ENCODE measurements at regions not wholly inside any gene's neighbourhood (a gene's known extent, or its start where the extent isn't known, plus 50 kb on each side); places are given as distances from the start of the nearest gene placed in this dataset.
A peak's percentile ranks its signal among the peaks of the same experiment; 100 is the strongest.
"Not testable (repeated sequence)": the region's sequence is repeated elsewhere in the genome, so short reads cannot be mapped to it uniquely, and the experiment has no call there.

GRCh38 chr13:99731747-99732146 is 230.5 kb downstream of the TM9SF2 start:
- no peak for DNase-seq

- DNase-seq, result no peak
Measured at GRCh38 chr13:99730403-99730802, 229.1 kb downstream of the TM9SF2 start.

DNA sequence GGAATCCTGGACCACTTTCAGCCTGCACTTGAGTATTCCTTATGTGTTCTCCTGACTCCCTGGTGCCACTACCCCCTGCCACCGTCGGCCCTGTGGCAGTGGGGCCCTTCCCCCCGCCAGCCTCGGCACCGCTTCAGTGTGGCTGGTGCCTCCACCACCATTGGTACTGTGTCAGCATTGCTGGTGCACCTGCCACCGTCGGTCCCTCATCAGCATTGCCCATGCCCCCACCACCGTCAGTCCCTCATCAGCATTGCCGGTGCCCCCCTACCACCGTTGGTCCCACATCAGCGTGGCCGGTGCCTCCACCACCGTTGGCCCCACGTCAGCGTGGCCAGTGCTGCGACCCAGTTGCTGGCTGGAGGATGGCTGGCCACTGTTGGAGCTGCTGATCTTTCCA is 228.5 kb downstream of the TM9SF2 start:
- no peak for DNase-seq

- not testable (repeated sequence) for DNase-seq
Measured at GRCh38 chr13:99727651-99728050, 226.4 kb downstream of the TM9SF2 start.

DNA sequence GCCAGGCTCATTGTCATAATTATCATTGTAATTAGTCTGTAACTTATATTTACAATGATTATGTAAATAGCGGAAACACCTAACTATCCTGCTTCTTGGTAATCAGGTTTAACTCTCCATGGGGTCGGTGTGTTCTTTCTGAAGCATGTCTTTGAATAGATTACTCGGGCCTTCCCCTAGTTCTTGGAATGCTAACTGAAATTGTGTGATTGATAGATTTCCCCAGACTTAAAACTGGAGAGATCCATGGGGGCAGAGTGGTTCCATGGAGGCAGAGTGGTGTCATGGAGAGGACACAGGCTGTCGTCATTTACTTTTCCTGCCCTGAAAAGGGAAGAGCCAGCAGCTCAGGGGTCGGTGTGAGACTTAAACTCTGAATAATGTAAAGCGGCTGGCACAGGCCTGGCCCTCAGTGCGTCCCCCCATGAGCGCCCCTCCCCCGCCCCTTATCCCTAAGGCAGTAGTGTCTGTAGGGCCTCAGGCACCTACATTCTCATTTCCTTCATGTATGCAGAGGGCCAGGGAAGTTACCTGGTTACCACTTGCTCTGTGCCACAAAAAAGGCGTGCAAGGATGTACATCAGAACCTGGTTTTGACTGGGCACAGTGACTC is 225.1 kb downstream of the TM9SF2 start:
- no peak for DNase-seq

- DNase-seq, result no peak
Measured at GRCh38 chr13:99725644-99726043, 224.4 kb downstream of the TM9SF2 start.

DNA sequence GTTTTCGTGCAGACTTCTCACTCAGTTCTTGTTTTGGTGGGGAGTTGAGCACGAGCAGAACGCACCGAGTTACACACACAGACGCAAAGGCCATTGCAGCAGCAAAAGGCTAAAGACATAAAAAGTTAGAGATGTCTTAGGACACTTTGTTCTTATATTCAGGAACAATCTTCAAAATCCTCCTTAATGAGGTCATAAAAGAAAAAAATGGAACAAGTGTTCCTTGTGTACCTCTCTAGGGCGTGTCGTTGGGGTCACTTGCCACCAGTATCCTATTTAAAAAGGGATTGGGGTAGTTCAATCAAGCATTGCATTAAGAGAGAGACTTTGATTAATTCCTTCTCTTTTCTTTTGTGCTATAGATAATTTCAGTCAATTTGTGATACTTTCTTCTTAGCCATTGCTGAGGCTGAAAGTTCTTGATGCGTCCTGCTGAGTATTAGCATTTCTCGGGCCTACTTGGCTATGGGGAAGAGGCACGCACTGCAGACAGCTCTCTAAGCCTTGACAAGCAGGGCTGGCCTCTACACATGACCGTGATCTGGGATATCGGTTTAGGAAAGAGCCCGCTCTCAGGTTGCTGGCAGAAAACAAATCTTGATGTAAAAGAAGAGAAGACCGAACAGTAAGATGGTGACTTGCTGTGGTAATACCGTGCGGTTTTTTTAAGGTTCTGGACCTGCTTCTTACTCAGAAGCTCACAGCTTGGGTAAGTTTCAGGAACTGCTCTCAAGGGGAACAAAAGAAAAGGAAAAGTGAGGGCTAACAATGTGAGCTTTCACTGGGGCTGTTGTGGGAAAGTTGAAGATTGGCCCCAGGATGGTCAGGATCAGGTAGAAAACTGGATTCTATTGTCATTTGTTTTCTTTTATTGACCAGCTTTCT is 223.6 kb downstream of the TM9SF2 start:
- DNase-seq, result no peak

GRCh38 chr13:99723878-99724277 is 222.6 kb downstream of the TM9SF2 start:
- DNase-seq, result peak; percentile 13 to 30

DNA sequence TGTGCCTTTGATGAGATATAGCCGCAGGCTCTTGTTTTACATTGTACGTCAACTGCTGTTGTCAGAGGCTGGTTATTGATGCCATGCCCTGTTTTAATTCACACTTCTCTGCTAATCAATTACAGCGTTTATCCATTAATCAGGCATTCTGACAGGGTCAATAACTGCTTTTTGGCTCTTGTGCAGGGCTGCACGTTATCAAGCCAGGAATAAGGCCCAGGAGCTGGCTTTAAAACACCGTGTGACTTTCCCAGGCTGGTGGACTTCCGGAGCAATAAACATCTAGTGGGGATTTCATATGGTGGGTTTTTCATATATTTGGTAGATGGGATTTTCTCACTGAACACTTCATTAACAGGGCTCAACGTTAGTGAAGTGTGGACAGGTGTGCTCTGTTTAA is 221.7 kb downstream of the TM9SF2 start:
- DNase-seq, result peak in 1 of 2 experiments; percentile 73

GRCh38 chr13:99722338-99722818 is 221.1 kb downstream of the TM9SF2 start:
- no peak for DNase-seq

GRCh38 chr13:99721606-99722337 is 220.5 kb downstream of the TM9SF2 start:
- no peak for DNase-seq

DNA sequence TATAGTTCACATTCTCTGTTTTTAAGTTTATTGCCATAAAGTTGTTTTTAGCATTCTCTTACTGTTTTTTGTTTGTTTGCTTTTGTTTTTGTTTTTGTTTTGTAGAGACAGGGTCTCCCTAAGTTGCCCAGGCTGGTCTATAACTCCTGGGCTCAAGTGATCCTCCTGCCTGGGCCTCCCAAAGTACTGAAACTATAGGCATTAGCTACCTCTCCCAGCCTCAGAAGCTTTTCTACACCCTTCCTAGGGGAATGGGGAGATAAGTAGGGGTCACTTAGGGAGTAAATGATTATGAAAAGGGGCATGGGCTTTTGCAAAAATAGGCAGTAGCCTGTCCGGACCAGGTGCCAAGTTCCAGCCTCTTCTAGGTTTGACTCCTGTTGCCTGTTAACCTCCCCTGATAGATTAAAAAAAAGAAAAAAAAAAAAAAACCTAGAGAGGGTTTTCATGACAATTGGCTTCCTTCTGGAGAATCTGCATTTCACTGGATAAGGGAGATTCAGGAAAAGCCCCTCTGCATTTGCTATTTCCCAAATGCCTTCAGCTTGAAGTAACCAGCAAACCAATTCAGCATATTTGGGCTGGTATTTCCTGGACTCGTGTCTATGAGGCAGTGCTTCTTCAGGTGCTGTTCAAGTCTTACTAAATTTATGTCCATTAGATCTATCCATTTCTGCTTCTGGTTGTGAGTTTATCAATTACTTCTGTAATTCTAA is 216.8 kb downstream of the TM9SF2 start:
- no peak for DNase-seq

DNA sequence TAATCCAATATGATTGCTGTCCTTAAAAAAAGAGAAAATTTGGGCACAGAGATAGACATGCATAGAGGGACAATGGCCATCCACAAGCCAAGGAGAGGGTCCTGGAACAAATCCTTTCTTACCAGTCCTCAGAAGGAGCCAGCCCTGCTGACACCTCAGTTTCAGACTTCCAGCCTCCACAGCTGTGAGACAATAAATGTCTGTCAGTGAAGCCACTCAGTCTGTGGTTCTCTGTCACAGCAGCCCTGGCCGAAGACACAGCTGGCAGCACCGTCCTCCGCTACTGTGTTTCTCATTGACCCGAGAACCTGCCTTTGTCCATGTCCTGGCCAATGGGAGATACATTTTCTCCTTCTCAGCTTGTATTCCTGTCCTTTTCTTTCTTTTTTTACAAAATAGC is 207.9 kb downstream of the TM9SF2 start:
- DNase-seq, result no peak

DNA sequence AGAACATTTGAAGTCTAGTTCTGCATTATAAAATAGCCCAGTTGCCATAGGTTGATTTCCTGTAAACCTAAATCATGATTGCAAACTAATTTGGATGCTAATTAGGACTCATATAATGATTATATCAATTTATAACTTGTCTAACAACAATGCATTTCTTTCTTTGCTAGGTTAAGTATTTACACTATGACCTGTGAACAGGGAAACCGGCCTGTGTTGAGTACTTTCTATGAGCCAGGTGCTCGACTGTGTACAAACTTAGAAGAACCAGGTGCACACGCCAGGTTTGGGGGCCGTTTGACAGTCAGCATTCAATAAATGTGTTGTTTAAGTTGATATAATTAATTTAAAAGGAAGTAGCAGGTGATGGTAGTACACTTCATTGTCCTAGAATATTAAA is 203.1 kb downstream of the TM9SF2 start:
- DNase-seq, result peak; percentile 61 to 90

DNA sequence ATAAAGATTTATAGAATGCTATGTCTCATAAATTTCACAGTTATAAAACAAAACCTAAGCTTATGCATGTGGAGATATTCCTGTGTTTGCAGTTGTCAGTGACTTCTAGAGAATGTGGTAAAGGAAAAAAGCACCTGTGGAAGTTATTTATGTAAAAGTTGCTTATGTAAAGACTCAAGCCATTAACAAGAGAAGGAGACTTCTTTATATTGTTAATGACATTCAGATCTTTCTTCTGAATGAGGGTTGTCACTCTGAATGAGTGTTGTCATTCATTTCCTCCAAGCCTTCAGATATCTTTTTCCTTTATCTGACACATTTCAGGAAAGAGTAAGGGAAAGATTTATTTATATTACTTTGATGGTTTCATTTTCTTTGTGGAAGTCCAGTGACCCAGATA is 202.6 kb downstream of the TM9SF2 start:
- no peak for DNase-seq

DNA sequence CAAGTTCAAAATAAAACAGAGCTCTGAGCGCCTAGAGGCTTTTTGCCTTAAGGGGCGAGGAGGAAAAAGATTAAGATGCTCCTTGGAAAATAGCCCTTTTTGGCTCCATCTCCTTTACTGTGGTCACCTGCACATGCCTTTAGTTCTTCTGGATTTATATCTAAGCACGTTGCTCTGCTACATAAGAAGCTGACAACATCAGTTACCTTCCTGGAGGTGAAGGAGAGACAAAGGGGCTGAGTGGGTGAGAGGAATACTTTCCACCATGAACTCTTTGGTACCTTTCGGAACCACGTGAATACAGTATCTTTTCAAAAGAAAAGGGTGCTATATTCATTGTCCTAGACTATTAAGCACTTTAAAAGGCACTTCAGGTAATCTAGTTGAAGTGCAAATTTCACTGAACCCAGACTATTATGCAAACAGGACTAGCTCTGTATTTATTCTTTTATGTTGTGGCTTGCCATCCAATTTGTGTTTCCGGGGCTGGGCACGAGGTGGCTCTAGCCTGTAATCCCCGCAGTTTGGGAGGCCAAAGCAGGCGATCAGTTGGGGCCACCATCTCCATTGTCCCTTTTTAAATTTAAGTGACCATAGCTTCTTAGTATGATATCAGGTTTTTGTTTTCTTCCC is 201.5 kb downstream of the TM9SF2 start:
- peak; percentile 29 to 75 for DNase-seq

- no peak for DNase-seq
Measured at GRCh38 chr13:99700468-99700867, 199.2 kb downstream of the TM9SF2 start.

GRCh38 chr13:99698816-99699099 is 197.5 kb downstream of the TM9SF2 start:
- peak in 1 of 2 experiments; percentile 58 for DNase-seq

DNA sequence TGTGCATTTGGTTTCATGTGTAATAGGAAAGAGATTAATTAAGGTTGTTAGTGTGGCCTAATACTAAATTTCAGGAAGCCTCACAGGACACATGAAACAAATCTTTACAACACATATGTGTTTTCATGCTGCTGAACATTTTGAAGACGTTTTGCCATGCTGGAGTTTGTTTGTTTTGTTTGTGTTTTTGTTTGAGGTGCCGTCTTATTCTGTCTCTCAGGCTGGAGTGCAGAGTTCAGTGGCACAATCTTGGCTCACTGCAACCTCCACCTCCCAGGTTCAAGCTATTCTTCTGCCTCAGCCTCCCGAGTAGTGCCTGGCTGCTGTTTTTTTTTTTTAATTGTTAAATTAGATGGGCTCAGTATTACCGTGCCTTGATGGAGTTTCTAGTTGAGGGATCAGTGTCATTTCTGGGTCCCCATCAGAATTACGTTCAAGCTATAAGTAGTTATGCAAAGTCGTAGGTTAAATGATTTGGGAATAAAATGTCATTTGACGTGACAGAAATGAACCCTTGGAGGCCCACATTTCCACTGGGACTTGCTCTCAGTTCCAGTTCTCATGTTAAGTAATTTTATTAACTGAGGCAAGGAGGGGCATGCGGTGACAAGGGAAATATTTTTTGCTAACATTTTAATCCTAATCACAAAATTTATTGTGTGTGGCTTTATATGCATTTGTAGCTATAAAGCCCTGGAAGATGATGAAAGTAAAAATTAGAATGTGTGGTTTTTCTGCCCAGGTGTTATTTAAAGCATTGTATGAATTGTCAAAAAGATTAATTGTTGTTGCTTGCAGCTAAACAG is 196.9 kb downstream of the TM9SF2 start:
- DNase-seq, result no peak

DNA sequence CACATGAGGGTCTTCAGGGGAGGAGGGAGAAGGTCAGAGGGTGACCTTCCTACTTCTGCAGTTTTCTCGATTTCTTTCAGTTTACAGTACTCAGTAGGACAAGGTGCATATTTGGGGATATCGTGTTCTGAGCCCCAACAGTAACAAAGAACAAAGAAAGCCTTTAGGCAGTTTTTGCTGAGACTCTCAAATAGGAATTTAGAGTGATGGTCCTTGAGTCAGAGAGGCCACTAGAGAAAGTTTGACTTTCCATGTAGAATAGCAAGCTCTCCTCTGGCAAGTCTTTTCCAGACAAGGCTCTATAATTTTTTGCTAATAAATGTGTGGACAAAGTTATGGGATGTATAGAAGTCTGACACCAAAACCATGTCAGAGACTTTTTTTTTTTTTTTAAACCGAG is 194.6 kb downstream of the TM9SF2 start:
- no peak for DNase-seq

DNA sequence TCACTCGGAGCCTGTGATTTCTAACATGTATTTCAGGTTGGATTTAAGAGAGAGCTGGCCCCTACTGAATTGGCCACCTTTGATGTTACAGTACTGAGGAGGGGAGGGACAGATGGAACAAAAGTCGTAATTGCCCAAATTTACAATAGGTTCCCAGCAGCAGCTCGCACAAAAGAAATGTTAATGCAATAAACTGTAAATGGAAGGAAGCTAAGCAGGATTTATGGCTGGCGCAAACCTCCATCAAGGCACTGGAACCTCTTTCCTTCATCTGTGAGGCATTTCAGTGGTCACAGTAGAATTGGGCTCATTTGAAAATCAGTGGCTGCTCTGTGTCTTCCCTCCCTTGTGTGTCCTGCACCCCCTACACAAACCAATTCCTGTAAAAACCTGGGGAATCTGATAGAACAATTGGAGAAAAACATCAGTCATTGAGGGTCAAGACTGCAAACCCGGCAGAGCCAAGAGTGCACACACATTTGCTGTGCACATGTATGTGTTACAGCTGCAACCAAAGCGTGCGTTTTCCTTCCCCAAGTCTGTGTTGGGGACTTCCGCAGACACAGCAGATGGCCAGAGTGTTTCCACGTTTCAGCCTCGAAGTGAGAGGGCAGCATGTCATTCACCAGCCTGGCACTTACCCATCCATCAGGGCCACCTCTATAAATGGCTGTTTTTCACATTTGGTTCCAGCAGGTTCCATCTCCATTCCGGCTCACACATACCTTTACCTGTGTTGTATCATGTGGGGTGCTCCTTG is 192.8 kb downstream of the TM9SF2 start:
- DNase-seq, result peak; percentile 51 to 68
